Right lobe of liver (tissue), 6 donors: ENCODE measurements at regions not wholly inside any gene's neighbourhood (a gene's known extent, or its start where the extent isn't known, plus 50 kb on each side); places are given as distances from the start of the nearest gene placed in this dataset.

ENCODE experiments used
- ATAC-seq, 4 donors: fragments of 200-7000 bp; cut with Tn5 transposase; one replicate each; pipeline ENCODE4 v1.9.1; 2020; ENCODE audit warnings: mild to moderate bottlenecking in 4 of 4, moderate library complexity in 4 of 4
- DNase-seq, 3 donors: peaks; one replicate each; pipeline ENCODE4 v3.0.0-alpha.2; 2020
- H3K27ac ChIP-seq, 3 donors: fragments of 200-600 bp; one replicate each; pipeline ENCODE4 v1.8.0; 2022
- H3K27me3 ChIP-seq, 2 donors: fragments of 200-600 bp; one replicate each; pipeline ENCODE4 v1.8.0; 2022
- H3K36me3 ChIP-seq, 4 donors: fragments of 200-600 bp; sonication (generic) in 1 of 4; one replicate each; pipeline versions ENCODE4 v1.5.1 to v1.8.0; 2017 to 2022; ENCODE audit warnings: control low read depth in 1 of 4
- H3K4me1 ChIP-seq, 4 donors: fragments of 200-600 bp; sonication (generic) in 1 of 4; one replicate each; pipeline versions ENCODE4 v1.5.1 to v1.8.0; 2017 to 2022; ENCODE audit warnings: control low read depth in 1 of 4
- H3K4me3 ChIP-seq, 3 donors: fragments of 200-600 bp; one replicate each; pipeline ENCODE4 v1.8.0; 2022
- H3K9me3 ChIP-seq, 4 donors: fragments of 200-600 bp; sonication (generic) in 1 of 4; one replicate each; pipeline versions ENCODE4 v1.5.1 to v1.8.0; 2017 to 2022; ENCODE audit warnings: control low read depth in 1 of 4
- POLR2A ChIP-seq: fragments of 450-650 bp; IDR thresholded peaks from one replicate; pipeline ENCODE4 v1.6.1; 2017; ENCODE audit warnings: antibody characterized with exemption, mild to moderate bottlenecking
- WGBS: methylation state at CpG from one replicate; pipeline ENCODE4 v1.1.6; 2018; ENCODE audit warnings: low coverage, low lambda C conversion rate; ENCODE audit not compliant: insufficient coverage; ENCODE audit errors: missing lambda C conversion rate; 5-methylcytosine and 5-hydroxymethylcytosine counted together
- intact Hi-C, 2 donors: fragments of 100-400 bp; cut with DNase I; formaldehyde crosslinking; loops; one replicate each; pipeline versions ENCODE4 v1.11.2 to v1.14.1; 2022
- TF ChIP-seq, protein P1 (sequence below), 4 donors: fragments of 200-600 bp in 3 of 4; fragments of 450-650 bp in 1 of 4; IDR thresholded peaks; one replicate each; pipeline versions ENCODE4 v1.5.1 to v1.8.0; 2016 to 2022; ENCODE audit warnings: antibody characterized with exemption in 4 of 4, mild to moderate bottlenecking in 2 of 4
- donor health status: DM: no; HTN: yes; CAD: no.
- donor health status: DM: no; HTN: no; CAD: no.
- donor health status: DM: no; HTN: no; CAD: no.
- donor health status: DM: no; HTN: yes; CAD: no.
- donor health status: DM: no; HTN: yes; CAD: no.

DNA sequence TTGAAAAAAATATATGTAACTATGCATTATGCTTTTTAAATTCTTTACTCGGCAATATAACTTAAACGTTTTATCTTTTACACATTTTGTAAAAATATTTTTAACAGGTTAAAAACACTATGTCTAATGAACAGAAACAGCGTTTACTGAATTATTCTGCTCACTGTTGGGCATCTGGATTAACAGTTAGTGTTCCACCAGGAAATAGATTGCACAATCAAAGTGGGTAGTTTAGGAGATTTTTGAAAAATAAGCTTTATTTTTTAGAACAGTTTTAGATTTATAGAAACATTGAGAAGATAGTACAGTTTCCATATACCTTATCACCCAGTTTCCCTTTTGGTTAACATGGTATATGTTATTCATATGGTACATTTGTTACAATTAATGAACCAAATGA is 63.1 kb upstream of the FREM3 start:
- no peaks in the 10 kb centered on the region for H3K4me1 ChIP-seq
- no peaks in the 10 kb centered on the region for H3K27me3 ChIP-seq
- ATAC-seq (no peak), DNase-seq (no peak)
- no peaks in the 10 kb centered on the region for H3K9me3 ChIP-seq
- no peak overlapping the region for H3K4me3 ChIP-seq
- TF ChIP-seq, protein P1, sequence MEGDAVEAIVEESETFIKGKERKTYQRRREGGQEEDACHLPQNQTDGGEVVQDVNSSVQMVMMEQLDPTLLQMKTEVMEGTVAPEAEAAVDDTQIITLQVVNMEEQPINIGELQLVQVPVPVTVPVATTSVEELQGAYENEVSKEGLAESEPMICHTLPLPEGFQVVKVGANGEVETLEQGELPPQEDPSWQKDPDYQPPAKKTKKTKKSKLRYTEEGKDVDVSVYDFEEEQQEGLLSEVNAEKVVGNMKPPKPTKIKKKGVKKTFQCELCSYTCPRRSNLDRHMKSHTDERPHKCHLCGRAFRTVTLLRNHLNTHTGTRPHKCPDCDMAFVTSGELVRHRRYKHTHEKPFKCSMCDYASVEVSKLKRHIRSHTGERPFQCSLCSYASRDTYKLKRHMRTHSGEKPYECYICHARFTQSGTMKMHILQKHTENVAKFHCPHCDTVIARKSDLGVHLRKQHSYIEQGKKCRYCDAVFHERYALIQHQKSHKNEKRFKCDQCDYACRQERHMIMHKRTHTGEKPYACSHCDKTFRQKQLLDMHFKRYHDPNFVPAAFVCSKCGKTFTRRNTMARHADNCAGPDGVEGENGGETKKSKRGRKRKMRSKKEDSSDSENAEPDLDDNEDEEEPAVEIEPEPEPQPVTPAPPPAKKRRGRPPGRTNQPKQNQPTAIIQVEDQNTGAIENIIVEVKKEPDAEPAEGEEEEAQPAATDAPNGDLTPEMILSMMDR (IDR thresholded peaks at IDR 0.05), result no peak
- TF ChIP-seq POLR2A, result no peak
- H3K36me3 ChIP-seq, result no peaks in the 10 kb centered on the region
- WGBS, result 46% methylated on average over 3 of the region's 3 CpGs
- intact Hi-C loops, result no loop called here
- H3K27ac ChIP-seq, result no peak overlapping the region

DNA sequence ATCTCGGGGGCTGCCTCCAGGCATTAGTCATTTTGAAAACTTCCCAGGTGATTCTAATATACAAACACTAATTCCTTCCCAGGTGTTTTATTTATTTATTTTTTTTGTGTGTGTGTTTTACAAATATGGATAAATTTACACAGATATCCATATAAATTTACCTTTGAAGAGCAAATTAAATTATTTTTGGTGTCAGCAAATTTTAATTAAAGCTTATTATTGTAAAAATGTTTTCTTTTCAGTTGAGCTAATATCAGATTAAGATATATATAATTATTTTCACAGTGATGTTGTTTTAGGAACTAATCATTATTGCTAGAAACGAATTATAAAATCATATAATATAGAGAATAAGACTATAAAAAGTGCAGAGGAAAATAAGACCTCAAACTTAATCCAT is 62.0 kb upstream of the FREM3 start:
- Histone ChIP-seq H3K4me1 (no peaks in the 10 kb centered on the region), H3K27me3 (no peaks in the 10 kb centered on the region), H3K9me3 (no peaks in the 10 kb centered on the region), H3K27ac (no peak overlapping the region), H3K36me3 (no peaks in the 10 kb centered on the region), H3K4me3 (no peak overlapping the region)
- intact Hi-C loops, result no loop called here
- ATAC-seq (no peak), DNase-seq (no peak)
- TF ChIP-seq, protein P1 (IDR thresholded peaks at IDR 0.05), result no peak
- TF ChIP-seq POLR2A, result no peak
- WGBS, result 36% methylated on average over 2 of the region's 2 CpGs
